ENCODE measurements at regions not wholly inside any gene's neighbourhood (a gene's known extent, or its start where the extent isn't known, plus 50 kb on each side); places are given as distances from the start of the nearest gene placed in this dataset.

- peak; percentile 14 for DNase-seq (ENCODE audit: low read depth)
Observed at GRCh38 chr10:2936816-2937215, 130.5 kb upstream of the PFKP start.

GRCh38 chr10:2935647-2936386, 131.5 kb upstream of the PFKP start:
- DNase-seq (ENCODE audit: low read depth): no peak
- H3K4me3 ChIP-seq (ENCODE audit: low read depth, low read length): no peak overlapping the region
- no peak for TF ChIP-seq CTCF (IDR thresholded peaks at IDR 0.05; ENCODE audit: insufficient read depth, low read length)

More at GRCh38 chr10:2936816-2937215, 130.5 kb upstream of the PFKP start:
- TF ChIP-seq CTCF (IDR thresholded peaks at IDR 0.05; ENCODE audit: insufficient read depth, low read length): no peak
- H3K4me3 ChIP-seq (ENCODE audit: low read depth, low read length): no peak overlapping the region

- TF ChIP-seq CTCF (IDR thresholded peaks at IDR 0.05; ENCODE audit: insufficient read depth, low read length): no peak
- H3K4me3 ChIP-seq (ENCODE audit: low read depth, low read length): no peak overlapping the region
- DNase-seq (ENCODE audit: low read depth): no peak
Observed at GRCh38 chr10:2933924-2934323, 133.4 kb upstream of the PFKP start.

- no peak overlapping the region for H3K4me3 ChIP-seq (ENCODE audit: low read depth, low read length)
- TF ChIP-seq CTCF (IDR thresholded peaks at IDR 0.05; ENCODE audit: insufficient read depth, low read length): no peak
- DNase-seq (ENCODE audit: low read depth): no peak
Observed at GRCh38 chr10:2933519-2933918, 133.8 kb upstream of the PFKP start.

- H3K4me3 ChIP-seq (ENCODE audit: low read depth, low read length): no peak overlapping the region
- DNase-seq (ENCODE audit: low read depth): no peak
- no peak for TF ChIP-seq CTCF (IDR thresholded peaks at IDR 0.05; ENCODE audit: insufficient read depth, low read length)
Observed at GRCh38 chr10:2933071-2933470, 134.3 kb upstream of the PFKP start.

- no peak for TF ChIP-seq CTCF (IDR thresholded peaks at IDR 0.05; ENCODE audit: insufficient read depth, low read length)
- DNase-seq (ENCODE audit: low read depth): no peak
- no peak overlapping the region for H3K4me3 ChIP-seq (ENCODE audit: low read depth, low read length)
Observed at GRCh38 chr10:2929480-2930258, 137.7 kb upstream of the PFKP start.
